NCI-H2196 (cell line): ENCODE measurements at regions not wholly inside any gene's neighbourhood (a gene's known extent, or its start where the extent isn't known, plus 50 kb on each side); places are given as distances from the start of the nearest gene placed in this dataset.
"Not testable (repeated sequence)": the region's sequence is repeated elsewhere in the genome, so short reads cannot be mapped to it uniquely, and the experiment has no call there.

ENCODE experiments used
- DNase-seq: peaks from one replicate; lab custom pipeline; 2025; ENCODE audit not compliant: unreplicated experiment; lab: John Stamatoyannopoulos, UW

GRCh38 chr2:45123065-45123464, 113.8 kb upstream of the SIX2 start:
- DNase-seq = no peak

- DNase-seq = no peak
Measured at GRCh38 chr2:45121236-45121927, 112.1 kb upstream of the SIX2 start.

GRCh38 chr2:45120546-45120945, 111.3 kb upstream of the SIX2 start:
- DNase-seq = no peak

- DNase-seq = no peak
Measured at GRCh38 chr2:45119855-45120254, 110.6 kb upstream of the SIX2 start.

DNA sequence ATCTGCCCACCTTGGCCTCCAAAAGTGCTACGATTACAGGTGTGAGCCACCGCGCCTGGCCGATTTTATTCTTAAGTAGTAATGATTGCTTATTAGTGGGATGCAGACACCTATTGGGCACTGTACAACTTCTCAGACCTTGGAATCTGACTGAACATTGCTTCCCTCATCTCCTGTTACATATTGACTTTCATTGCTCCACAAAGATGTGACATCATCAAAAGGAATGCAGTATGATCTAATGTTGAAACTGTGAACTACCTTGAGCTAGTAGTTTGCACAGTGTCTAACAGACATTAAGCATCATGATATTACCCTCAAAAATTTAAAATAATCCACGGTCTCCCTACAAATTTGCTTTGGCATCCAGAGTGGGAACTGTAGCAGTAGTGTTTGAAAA, 109.8 kb upstream of the SIX2 start:
- DNase-seq = no peak

- DNase-seq = no peak
Measured at GRCh38 chr2:45117383-45117782, 108.1 kb upstream of the SIX2 start.

- DNase-seq = no peak
Measured at GRCh38 chr2:45115181-45115580, 105.9 kb upstream of the SIX2 start.

DNA sequence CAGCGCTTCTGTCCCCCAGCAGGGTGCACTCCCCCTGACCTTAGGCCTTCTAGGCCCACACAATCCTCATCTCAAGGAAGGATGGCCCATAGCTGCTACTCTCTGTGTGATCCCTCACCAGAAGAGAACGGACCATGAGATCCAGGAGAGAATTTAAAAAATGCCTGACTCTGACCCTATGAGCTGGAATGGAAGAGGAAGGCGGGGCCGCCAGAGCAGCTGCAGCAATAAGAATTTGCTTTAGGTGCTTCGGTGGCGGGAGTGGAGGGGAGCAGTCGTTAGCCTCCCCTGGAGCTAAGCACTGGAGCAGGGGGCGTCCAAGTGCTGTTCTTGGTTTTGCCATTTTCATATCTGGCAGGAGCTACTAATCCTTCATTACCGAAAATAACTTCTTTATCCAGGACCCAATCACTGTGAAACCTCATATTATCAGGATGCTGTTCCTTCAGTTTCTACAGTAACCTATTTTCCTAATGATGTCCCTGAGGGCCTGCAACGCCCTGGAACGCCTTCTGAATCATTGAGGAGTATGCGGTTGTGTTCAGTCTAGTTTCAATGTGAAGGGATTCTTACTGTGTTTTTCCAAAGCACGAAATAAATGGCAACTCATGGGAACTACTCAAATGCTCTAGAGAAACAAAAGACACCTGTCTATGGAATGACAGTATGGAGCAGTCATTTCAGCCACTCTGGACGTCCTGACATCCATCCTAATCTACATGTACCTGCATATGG, 105.1 kb upstream of the SIX2 start:
- DNase-seq = no peak

GRCh38 chr2:45112750-45113149, 103.5 kb upstream of the SIX2 start:
- no peak for DNase-seq

DNA sequence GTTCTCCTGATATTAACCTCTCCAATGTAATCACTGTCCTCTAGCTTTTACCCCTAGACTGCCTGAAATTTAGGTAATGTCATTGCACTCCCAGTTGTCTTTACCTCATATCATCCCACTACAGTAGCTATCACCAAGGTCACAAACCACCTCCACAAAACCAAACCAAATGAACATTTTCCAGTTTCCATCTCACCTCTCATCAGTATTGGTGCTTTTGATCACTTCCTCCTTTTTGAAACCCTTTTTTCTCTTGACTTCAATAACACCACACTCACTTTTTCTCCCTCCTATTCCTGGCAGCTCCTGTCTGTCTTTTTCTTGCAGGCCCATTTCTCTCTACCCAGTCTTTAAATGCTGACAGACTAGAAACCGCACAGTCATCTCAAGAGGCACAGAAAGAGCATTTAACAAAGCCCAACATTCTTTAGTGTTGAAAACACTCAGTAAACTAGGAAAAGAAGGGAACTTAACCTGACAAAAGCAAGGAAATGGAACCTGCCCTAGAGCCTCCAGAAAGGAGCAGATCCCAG, 95.9 kb upstream of the SIX2 start:
- DNase-seq = no peak

GRCh38 chr2:45104429-45104828, 95.2 kb upstream of the SIX2 start:
- no peak for DNase-seq

- no peak for DNase-seq
Measured at GRCh38 chr2:45103351-45104345, 94.4 kb upstream of the SIX2 start.

GRCh38 chr2:45102579-45103117, 93.4 kb upstream of the SIX2 start:
- DNase-seq = no peak

DNA sequence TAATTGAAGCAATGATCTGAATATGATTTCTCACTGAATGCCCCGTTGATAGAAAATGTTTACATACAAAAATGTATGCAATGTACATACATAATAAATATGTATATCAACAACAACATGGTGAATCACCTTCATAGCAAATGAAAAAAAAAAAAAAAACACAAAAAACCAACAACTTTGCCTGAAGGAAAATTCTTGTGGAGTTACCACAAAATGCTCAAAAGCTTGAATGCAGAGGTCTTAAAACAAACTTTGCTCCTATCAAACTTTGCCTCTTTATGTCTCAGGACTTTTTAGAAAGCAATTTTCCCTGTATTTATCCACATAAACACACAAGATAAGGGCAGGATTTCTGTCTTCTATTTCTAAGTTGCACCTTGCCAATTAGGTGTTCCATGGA, 92.9 kb upstream of the SIX2 start:
- no peak for DNase-seq

DNA sequence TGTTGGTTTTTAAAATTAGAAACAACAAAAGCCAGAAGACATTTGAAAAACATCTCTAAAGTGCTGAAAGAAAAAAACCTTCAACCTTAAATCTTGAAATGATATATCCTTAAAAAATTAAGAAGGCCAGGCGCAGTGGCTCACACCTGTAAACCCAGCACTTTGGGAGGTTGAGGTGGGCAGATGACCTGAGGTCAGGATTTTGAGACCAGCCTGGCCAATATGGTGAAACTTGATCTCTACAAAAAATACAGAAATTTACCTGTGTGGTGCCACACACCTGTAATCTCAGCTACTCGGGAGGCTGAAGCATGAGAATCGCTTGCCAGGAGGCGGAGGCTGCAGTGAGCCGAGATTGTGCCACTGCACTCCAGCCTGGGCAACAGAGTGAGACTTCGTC, 87.7 kb upstream of the SIX2 start:
- DNase-seq = no peak

GRCh38 chr2:45096038-45096437, 86.8 kb upstream of the SIX2 start:
- DNase-seq = not testable (repeated sequence)

- DNase-seq = no peak
Measured at GRCh38 chr2:45093663-45094062, 84.4 kb upstream of the SIX2 start.

GRCh38 chr2:45093181-45093580, 83.9 kb upstream of the SIX2 start:
- DNase-seq = no peak

- DNase-seq = no peak
Measured at GRCh38 chr2:45089554-45090261, 80.5 kb upstream of the SIX2 start.

DNA sequence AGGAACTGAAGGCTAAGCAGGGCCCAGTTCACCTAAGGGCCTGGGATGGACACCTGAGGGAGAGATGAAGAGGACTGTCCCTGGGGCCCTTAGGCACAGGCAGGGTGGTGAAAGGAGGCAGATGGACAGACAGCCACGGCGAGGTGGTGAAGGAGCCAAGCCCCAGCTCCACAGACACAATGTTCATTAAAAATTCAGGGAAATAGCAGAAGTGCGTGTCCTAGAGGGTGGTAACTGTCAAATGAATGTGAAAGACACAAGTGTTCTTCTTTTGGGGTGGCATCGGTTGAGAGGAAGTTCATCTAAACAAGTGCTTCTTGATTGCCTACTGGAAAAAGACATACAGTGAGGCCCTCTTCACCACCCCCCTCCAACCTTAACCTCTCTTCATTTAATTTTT, 76.2 kb upstream of the SIX2 start:
- DNase-seq = no peak
